ENCODE measurements at regions not wholly inside any gene's neighbourhood (a gene's known extent, or its start where the extent isn't known, plus 50 kb on each side); places are given as distances from the start of the nearest gene placed in this dataset.
"Not testable (repeated sequence)": the region's sequence is repeated elsewhere in the genome, so short reads cannot be mapped to it uniquely, and the experiment has no call there.

- DNase-seq (ENCODE audit: low read depth) = no peak
Measured at GRCh38 chr7:96561892-96562291, 147.8 kb downstream of the SEM1 start.

- peak; percentile 37 for DNase-seq (ENCODE audit: low read depth)
Measured at GRCh38 chr7:96558530-96558929, 151.1 kb downstream of the SEM1 start.

GRCh38 chr7:96558093-96558492 is 151.6 kb downstream of the SEM1 start:
- DNase-seq (ENCODE audit: low read depth) = no peak

- DNase-seq (ENCODE audit: low read depth) = not testable (repeated sequence)
Measured at GRCh38 chr7:96557598-96557997, 152.0 kb downstream of the SEM1 start.

- peak; percentile 36 for DNase-seq (ENCODE audit: low read depth)
Measured at GRCh38 chr7:96548664-96549063, 161.0 kb downstream of the SEM1 start.

GRCh38 chr7:96547371-96547811 is 162.3 kb downstream of the SEM1 start:
- DNase-seq (ENCODE audit: low read depth) = peak; percentile 37

GRCh38 chr7:96546426-96546825 is 163.2 kb downstream of the SEM1 start:
- no peak for DNase-seq (ENCODE audit: low read depth)

GRCh38 chr7:96539471-96539870 is 170.2 kb downstream of the SEM1 start:
- no peak for DNase-seq (ENCODE audit: low read depth)

- no peak for DNase-seq (ENCODE audit: low read depth)
Measured at GRCh38 chr7:96538632-96539031, 171.0 kb downstream of the SEM1 start.

- DNase-seq (ENCODE audit: low read depth) = no peak
Measured at GRCh38 chr7:96534221-96534620, 175.4 kb downstream of the SEM1 start.

GRCh38 chr7:96532428-96532935 is 177.2 kb downstream of the SEM1 start:
- no peak for DNase-seq (ENCODE audit: low read depth)

- DNase-seq (ENCODE audit: low read depth) = no peak
Measured at GRCh38 chr7:96531331-96531730, 178.3 kb downstream of the SEM1 start.

- DNase-seq (ENCODE audit: low read depth) = no peak
Measured at GRCh38 chr7:96530786-96531185, 178.9 kb downstream of the SEM1 start.

GRCh38 chr7:96527133-96527827 is 182.4 kb downstream of the SEM1 start:
- DNase-seq (ENCODE audit: low read depth) = no peak

GRCh38 chr7:96526496-96526895 is 183.2 kb downstream of the SEM1 start:
- no peak for DNase-seq (ENCODE audit: low read depth)

- DNase-seq (ENCODE audit: low read depth) = no peak
Measured at GRCh38 chr7:96521068-96521894, 188.4 kb downstream of the SEM1 start.

- DNase-seq (ENCODE audit: low read depth) = peak; percentile 10
Measured at GRCh38 chr7:96508371-96508770, 186.5 kb upstream of the SLC25A13 start.

GRCh38 chr7:96503597-96503996 is 181.7 kb upstream of the SLC25A13 start:
- no peak for DNase-seq (ENCODE audit: low read depth)

GRCh38 chr7:96501318-96501717 is 179.4 kb upstream of the SLC25A13 start:
- no peak for DNase-seq (ENCODE audit: low read depth)

- DNase-seq (ENCODE audit: low read depth) = no peak
Measured at GRCh38 chr7:96499532-96499931, 177.6 kb upstream of the SLC25A13 start.

GRCh38 chr7:96497567-96497966 is 175.7 kb upstream of the SLC25A13 start:
- no peak for DNase-seq (ENCODE audit: low read depth)

GRCh38 chr7:96495751-96496216 is 173.9 kb upstream of the SLC25A13 start:
- no peak for DNase-seq (ENCODE audit: low read depth)

- no peak for DNase-seq (ENCODE audit: low read depth)
Measured at GRCh38 chr7:96486681-96487080, 164.8 kb upstream of the SLC25A13 start.

Data from M059J (cell line).